ENCODE measurements at regions not wholly inside any gene's neighbourhood (a gene's known extent, or its start where the extent isn't known, plus 50 kb on each side); places are given as distances from the start of the nearest gene placed in this dataset.

- TF ChIP-seq CTCF (IDR thresholded peaks at IDR 0.05) (no peak), POLR2A (IDR thresholded peaks at IDR 0.05) (no peak), POLR2AphosphoS5 (IDR thresholded peaks at IDR 0.05) (no peak)
These were observed 86.5 kb upstream of the CCDC112 start for GRCh38 chr5:115382989-115383388.

Data from suprapubic skin (tissue), 4 donors.